Uterus (tissue), 2 donors: ENCODE measurements at regions not wholly inside any gene's neighbourhood (a gene's known extent, or its start where the extent isn't known, plus 50 kb on each side); places are given as distances from the start of the nearest gene placed in this dataset.

Experiments
- POLR2A ChIP-seq, 2 donors: fragments of 450-650 bp; IDR thresholded peaks; one replicate each; pipeline ENCODE4 v1.6.1; 2016; ENCODE audit warnings: antibody characterized with exemption in 2 of 2, mild to moderate bottlenecking in 1 of 2, moderate library complexity in 1 of 2
- TF ChIP-seq, protein P1 (sequence below), 4 experiments: fragments of 200-600 bp in 2 of 4; fragments of 450-650 bp in 2 of 4; sonication (generic) in 2 of 4; IDR thresholded peaks; one replicate each; pipeline ENCODE4 v1.5.1; 2016 to 2019; ENCODE audit warnings: antibody characterized with exemption in 4 of 4, mild to moderate bottlenecking in 2 of 4, moderate library complexity in 1 of 4

DNA sequence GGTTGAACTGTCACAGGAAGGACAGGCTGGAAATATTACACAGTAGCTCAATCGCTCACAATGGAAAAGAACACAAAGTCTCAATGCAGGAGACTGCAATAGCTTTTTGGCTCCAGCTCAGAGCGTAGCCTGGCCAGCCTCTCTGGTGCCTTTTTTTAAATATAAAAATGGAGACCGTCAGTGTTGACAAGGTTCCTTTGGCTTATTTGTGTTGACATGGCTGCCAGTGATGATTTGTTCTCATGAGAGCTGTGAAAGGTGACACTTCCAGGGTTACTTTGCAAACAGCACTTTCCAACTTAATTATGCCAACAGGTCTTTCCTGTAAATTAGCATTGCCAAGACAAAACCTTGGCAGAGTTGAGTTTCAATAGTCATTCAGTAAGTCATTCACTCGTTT lies 70.8 kb downstream of the KCNE4 start:
- TF ChIP-seq, protein P1, sequence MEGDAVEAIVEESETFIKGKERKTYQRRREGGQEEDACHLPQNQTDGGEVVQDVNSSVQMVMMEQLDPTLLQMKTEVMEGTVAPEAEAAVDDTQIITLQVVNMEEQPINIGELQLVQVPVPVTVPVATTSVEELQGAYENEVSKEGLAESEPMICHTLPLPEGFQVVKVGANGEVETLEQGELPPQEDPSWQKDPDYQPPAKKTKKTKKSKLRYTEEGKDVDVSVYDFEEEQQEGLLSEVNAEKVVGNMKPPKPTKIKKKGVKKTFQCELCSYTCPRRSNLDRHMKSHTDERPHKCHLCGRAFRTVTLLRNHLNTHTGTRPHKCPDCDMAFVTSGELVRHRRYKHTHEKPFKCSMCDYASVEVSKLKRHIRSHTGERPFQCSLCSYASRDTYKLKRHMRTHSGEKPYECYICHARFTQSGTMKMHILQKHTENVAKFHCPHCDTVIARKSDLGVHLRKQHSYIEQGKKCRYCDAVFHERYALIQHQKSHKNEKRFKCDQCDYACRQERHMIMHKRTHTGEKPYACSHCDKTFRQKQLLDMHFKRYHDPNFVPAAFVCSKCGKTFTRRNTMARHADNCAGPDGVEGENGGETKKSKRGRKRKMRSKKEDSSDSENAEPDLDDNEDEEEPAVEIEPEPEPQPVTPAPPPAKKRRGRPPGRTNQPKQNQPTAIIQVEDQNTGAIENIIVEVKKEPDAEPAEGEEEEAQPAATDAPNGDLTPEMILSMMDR (IDR thresholded peaks at IDR 0.05) = no peak
- no peak for TF ChIP-seq POLR2A (IDR thresholded peaks at IDR 0.05)
